ENCODE measurements at regions not wholly inside any gene's neighbourhood (a gene's known extent, or its start where the extent isn't known, plus 50 kb on each side); places are given as distances from the start of the nearest gene placed in this dataset.
"Not testable (repeated sequence)": the region's sequence is repeated elsewhere in the genome, so short reads cannot be mapped to it uniquely, and the experiment has no call there.

- Histone ChIP-seq H3K27me3 (ENCODE audit: insufficient read depth, low read length) (no peaks in the 10 kb centered on the region), H3K9me3 (ENCODE audit: low read depth, low read length) (no peaks in the 10 kb centered on the region), H3K4me3 (ENCODE audit: low read length) (no peak overlapping the region), H3K4me1 (ENCODE audit: insufficient read depth, low read length) (no peaks in the 10 kb centered on the region)
Observed at GRCh38 chrX:45515262-45516215, 314.9 kb upstream of the DIPK2B start.

GRCh38 chrX:45513042-45513441 lies 312.4 kb upstream of the DIPK2B start:
- Histone ChIP-seq H3K27me3 (ENCODE audit: insufficient read depth, low read length) (no peaks in the 10 kb centered on the region), H3K4me1 (ENCODE audit: insufficient read depth, low read length) (no peaks in the 10 kb centered on the region), H3K9me3 (ENCODE audit: low read depth, low read length) (no peaks in the 10 kb centered on the region), H3K4me3 (ENCODE audit: low read length) (no peak overlapping the region)

GRCh38 chrX:45508454-45508853 lies 307.8 kb upstream of the DIPK2B start:
- Histone ChIP-seq H3K4me1 (ENCODE audit: insufficient read depth, low read length) (no peaks in the 10 kb centered on the region), H3K27me3 (ENCODE audit: insufficient read depth, low read length) (no peaks in the 10 kb centered on the region), H3K4me3 (ENCODE audit: low read length) (no peak overlapping the region), H3K9me3 (ENCODE audit: low read depth, low read length) (no peaks in the 10 kb centered on the region)

GRCh38 chrX:45506149-45506730 lies 305.6 kb upstream of the DIPK2B start:
- Histone ChIP-seq H3K4me1 (ENCODE audit: insufficient read depth, low read length) (no peaks in the 10 kb centered on the region), H3K9me3 (ENCODE audit: low read depth, low read length) (no peaks in the 10 kb centered on the region), H3K4me3 (ENCODE audit: low read length) (no peak overlapping the region), H3K27me3 (ENCODE audit: insufficient read depth, low read length) (no peaks in the 10 kb centered on the region)

- Histone ChIP-seq H3K27me3 (ENCODE audit: insufficient read depth, low read length) (no peaks in the 10 kb centered on the region), H3K4me1 (ENCODE audit: insufficient read depth, low read length) (no peaks in the 10 kb centered on the region), H3K4me3 (ENCODE audit: low read length) (no peak overlapping the region), H3K9me3 (ENCODE audit: low read depth, low read length) (no peaks in the 10 kb centered on the region)
Observed at GRCh38 chrX:45505214-45505613, 304.5 kb upstream of the DIPK2B start.

GRCh38 chrX:45503787-45504362 lies 303.2 kb upstream of the DIPK2B start:
- not testable (repeated sequence) for H3K4me1 ChIP-seq (ENCODE audit: insufficient read depth, low read length); H3K4me3 ChIP-seq (ENCODE audit: low read length); H3K27me3 ChIP-seq (ENCODE audit: insufficient read depth, low read length); H3K9me3 ChIP-seq (ENCODE audit: low read depth, low read length)

- Histone ChIP-seq H3K4me3 (ENCODE audit: low read length) (no peak overlapping the region), H3K9me3 (ENCODE audit: low read depth, low read length) (no peaks in the 10 kb centered on the region), H3K27me3 (ENCODE audit: insufficient read depth, low read length) (no peaks in the 10 kb centered on the region), H3K4me1 (ENCODE audit: insufficient read depth, low read length) (no peaks in the 10 kb centered on the region)
Observed at GRCh38 chrX:45502396-45502795, 301.7 kb upstream of the DIPK2B start.

- no peak overlapping the region for H3K4me3 ChIP-seq (ENCODE audit: low read length)
- H3K4me1 ChIP-seq (ENCODE audit: insufficient read depth, low read length) = no peaks in the 10 kb centered on the region
- H3K9me3 ChIP-seq (ENCODE audit: low read depth, low read length) = no peaks in the 10 kb centered on the region
- no peaks in the 10 kb centered on the region for H3K27me3 ChIP-seq (ENCODE audit: insufficient read depth, low read length)
Observed at GRCh38 chrX:45497290-45497689, 296.6 kb upstream of the DIPK2B start.

GRCh38 chrX:45485719-45486118 lies 285.0 kb upstream of the DIPK2B start:
- Histone ChIP-seq H3K4me3 (ENCODE audit: low read length) (no peak overlapping the region), H3K27me3 (ENCODE audit: insufficient read depth, low read length) (no peaks in the 10 kb centered on the region), H3K4me1 (ENCODE audit: insufficient read depth, low read length) (no peaks in the 10 kb centered on the region), H3K9me3 (ENCODE audit: low read depth, low read length) (no peaks in the 10 kb centered on the region)

GRCh38 chrX:45479835-45480422 lies 279.3 kb upstream of the DIPK2B start:
- H3K4me3 ChIP-seq (ENCODE audit: low read length) = no peak overlapping the region
- H3K4me1 ChIP-seq (ENCODE audit: insufficient read depth, low read length) = no peaks in the 10 kb centered on the region
- H3K27me3 ChIP-seq (ENCODE audit: insufficient read depth, low read length) = no peaks in the 10 kb centered on the region
- no peaks in the 10 kb centered on the region for H3K9me3 ChIP-seq (ENCODE audit: low read depth, low read length)

- H3K27me3 ChIP-seq (ENCODE audit: insufficient read depth, low read length) = no peaks in the 10 kb centered on the region
- H3K9me3 ChIP-seq (ENCODE audit: low read depth, low read length) = no peaks in the 10 kb centered on the region
- no peak overlapping the region for H3K4me3 ChIP-seq (ENCODE audit: low read length)
- H3K4me1 ChIP-seq (ENCODE audit: insufficient read depth, low read length) = no peaks in the 10 kb centered on the region
Observed at GRCh38 chrX:45479196-45479834, 278.6 kb upstream of the DIPK2B start.

GRCh38 chrX:45472968-45473367 lies 272.3 kb upstream of the DIPK2B start:
- Histone ChIP-seq H3K4me1 (ENCODE audit: insufficient read depth, low read length) (no peaks in the 10 kb centered on the region), H3K27me3 (ENCODE audit: insufficient read depth, low read length) (no peaks in the 10 kb centered on the region), H3K4me3 (ENCODE audit: low read length) (no peak overlapping the region), H3K9me3 (ENCODE audit: low read depth, low read length) (no peaks in the 10 kb centered on the region)

GRCh38 chrX:45467537-45467936 lies 266.9 kb upstream of the DIPK2B start:
- not testable (repeated sequence) for H3K27me3 ChIP-seq (ENCODE audit: insufficient read depth, low read length); H3K4me1 ChIP-seq (ENCODE audit: insufficient read depth, low read length); H3K9me3 ChIP-seq (ENCODE audit: low read depth, low read length); H3K4me3 ChIP-seq (ENCODE audit: low read length)

GRCh38 chrX:45455732-45456131 lies 255.1 kb upstream of the DIPK2B start:
- not testable (repeated sequence) for H3K27me3 ChIP-seq (ENCODE audit: insufficient read depth, low read length); H3K9me3 ChIP-seq (ENCODE audit: low read depth, low read length); H3K4me1 ChIP-seq (ENCODE audit: insufficient read depth, low read length); H3K4me3 ChIP-seq (ENCODE audit: low read length)

- Histone ChIP-seq H3K27me3 (ENCODE audit: insufficient read depth, low read length) (no peaks in the 10 kb centered on the region), H3K4me1 (ENCODE audit: insufficient read depth, low read length) (no peaks in the 10 kb centered on the region), H3K9me3 (ENCODE audit: low read depth, low read length) (no peaks in the 10 kb centered on the region), H3K4me3 (ENCODE audit: low read length) (no peak overlapping the region)
Observed at GRCh38 chrX:45454290-45454689, 253.6 kb upstream of the DIPK2B start.

Data from mononuclear cell (primary cell).